ENCODE measurements at regions not wholly inside any gene's neighbourhood (a gene's known extent, or its start where the extent isn't known, plus 50 kb on each side); places are given as distances from the start of the nearest gene placed in this dataset.

- Mint-ChIP-seq H3K9me3 (ENCODE audit: unreplicated experiment) (peaks cover 4% of the 10 kb centered on the region), H3K36me3 (ENCODE audit: low read depth, unreplicated experiment) (no peaks in the 10 kb centered on the region), H3K27me3 (ENCODE audit: unreplicated experiment) (no peaks in the 10 kb centered on the region), H3K4me1 (ENCODE audit: unreplicated experiment) (peaks cover 7% of the 10 kb centered on the region), H3K4me3 (ENCODE audit: unreplicated experiment) (no peak overlapping the region), H3K27ac (ENCODE audit: unreplicated experiment) (no peak overlapping the region)
- TF ChIP-seq, protein P1, sequence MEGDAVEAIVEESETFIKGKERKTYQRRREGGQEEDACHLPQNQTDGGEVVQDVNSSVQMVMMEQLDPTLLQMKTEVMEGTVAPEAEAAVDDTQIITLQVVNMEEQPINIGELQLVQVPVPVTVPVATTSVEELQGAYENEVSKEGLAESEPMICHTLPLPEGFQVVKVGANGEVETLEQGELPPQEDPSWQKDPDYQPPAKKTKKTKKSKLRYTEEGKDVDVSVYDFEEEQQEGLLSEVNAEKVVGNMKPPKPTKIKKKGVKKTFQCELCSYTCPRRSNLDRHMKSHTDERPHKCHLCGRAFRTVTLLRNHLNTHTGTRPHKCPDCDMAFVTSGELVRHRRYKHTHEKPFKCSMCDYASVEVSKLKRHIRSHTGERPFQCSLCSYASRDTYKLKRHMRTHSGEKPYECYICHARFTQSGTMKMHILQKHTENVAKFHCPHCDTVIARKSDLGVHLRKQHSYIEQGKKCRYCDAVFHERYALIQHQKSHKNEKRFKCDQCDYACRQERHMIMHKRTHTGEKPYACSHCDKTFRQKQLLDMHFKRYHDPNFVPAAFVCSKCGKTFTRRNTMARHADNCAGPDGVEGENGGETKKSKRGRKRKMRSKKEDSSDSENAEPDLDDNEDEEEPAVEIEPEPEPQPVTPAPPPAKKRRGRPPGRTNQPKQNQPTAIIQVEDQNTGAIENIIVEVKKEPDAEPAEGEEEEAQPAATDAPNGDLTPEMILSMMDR (IDR thresholded peaks at IDR 0.05; ENCODE audit: unreplicated experiment), result no peak
- no peak for DNase-seq (ENCODE audit: low spot score)
These were observed 450.5 kb upstream of the MEX3C start for GRCh38 chr18:51647942-51648341.

- no peak overlapping the region for H3K4me3 Mint-ChIP-seq (ENCODE audit: unreplicated experiment)
- TF ChIP-seq, protein P1 (IDR thresholded peaks at IDR 0.05; ENCODE audit: unreplicated experiment), result no peak
- no peak overlapping the region for H3K27ac Mint-ChIP-seq (ENCODE audit: unreplicated experiment)
- H3K4me1 Mint-ChIP-seq (ENCODE audit: unreplicated experiment), result peaks cover 1% of the 10 kb centered on the region
- H3K9me3 Mint-ChIP-seq (ENCODE audit: unreplicated experiment), result no peaks in the 10 kb centered on the region
- H3K36me3 Mint-ChIP-seq (ENCODE audit: low read depth, unreplicated experiment), result no peaks in the 10 kb centered on the region
- no peaks in the 10 kb centered on the region for H3K27me3 Mint-ChIP-seq (ENCODE audit: unreplicated experiment)
- no peak for DNase-seq (ENCODE audit: low spot score)
These were observed 452.3 kb upstream of the MEX3C start for GRCh38 chr18:51649796-51650195.

DNA sequence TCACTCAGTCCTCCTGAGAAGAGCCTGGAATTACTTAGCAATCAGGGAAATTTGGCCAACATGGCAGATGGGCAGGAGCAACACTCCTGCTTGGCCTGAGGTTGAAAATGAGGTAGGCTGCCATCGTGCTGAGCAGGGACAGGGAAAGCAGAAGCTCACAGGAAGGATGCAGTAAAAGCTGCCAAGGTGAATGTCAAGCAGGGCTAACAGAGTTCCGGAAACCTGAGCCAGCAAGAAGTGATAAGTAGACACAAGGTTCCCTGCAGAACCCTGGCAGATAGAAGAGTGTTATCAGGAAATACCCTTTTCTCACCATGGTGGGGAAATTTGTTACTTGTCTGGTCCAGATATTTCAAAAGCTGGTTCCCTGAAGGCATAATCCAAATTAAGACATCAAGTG, 454.3 kb upstream of the MEX3C start:
- Mint-ChIP-seq H3K27ac (ENCODE audit: unreplicated experiment) (no peak overlapping the region), H3K4me1 (ENCODE audit: unreplicated experiment) (peaks cover 10% of the 10 kb centered on the region), H3K36me3 (ENCODE audit: low read depth, unreplicated experiment) (no peaks in the 10 kb centered on the region), H3K4me3 (ENCODE audit: unreplicated experiment) (no peak overlapping the region), H3K9me3 (ENCODE audit: unreplicated experiment) (no peaks in the 10 kb centered on the region), H3K27me3 (ENCODE audit: unreplicated experiment) (no peaks in the 10 kb centered on the region)
- DNase-seq (ENCODE audit: low spot score), result no peak
- TF ChIP-seq, protein P1 (IDR thresholded peaks at IDR 0.05; ENCODE audit: unreplicated experiment), result no peak

GRCh38 chr18:51653507-51654213, 456.2 kb upstream of the MEX3C start:
- H3K4me3 Mint-ChIP-seq (ENCODE audit: unreplicated experiment), result no peak overlapping the region
- H3K36me3 Mint-ChIP-seq (ENCODE audit: low read depth, unreplicated experiment), result no peaks in the 10 kb centered on the region
- DNase-seq (ENCODE audit: low spot score), result no peak
- peaks cover 10% of the 10 kb centered on the region for H3K4me1 Mint-ChIP-seq (ENCODE audit: unreplicated experiment)
- H3K9me3 Mint-ChIP-seq (ENCODE audit: unreplicated experiment), result no peaks in the 10 kb centered on the region
- no peaks in the 10 kb centered on the region for H3K27me3 Mint-ChIP-seq (ENCODE audit: unreplicated experiment)
- TF ChIP-seq, protein P1 (IDR thresholded peaks at IDR 0.05; ENCODE audit: unreplicated experiment), result no peak
- H3K27ac Mint-ChIP-seq (ENCODE audit: unreplicated experiment), result no peak overlapping the region

DNA sequence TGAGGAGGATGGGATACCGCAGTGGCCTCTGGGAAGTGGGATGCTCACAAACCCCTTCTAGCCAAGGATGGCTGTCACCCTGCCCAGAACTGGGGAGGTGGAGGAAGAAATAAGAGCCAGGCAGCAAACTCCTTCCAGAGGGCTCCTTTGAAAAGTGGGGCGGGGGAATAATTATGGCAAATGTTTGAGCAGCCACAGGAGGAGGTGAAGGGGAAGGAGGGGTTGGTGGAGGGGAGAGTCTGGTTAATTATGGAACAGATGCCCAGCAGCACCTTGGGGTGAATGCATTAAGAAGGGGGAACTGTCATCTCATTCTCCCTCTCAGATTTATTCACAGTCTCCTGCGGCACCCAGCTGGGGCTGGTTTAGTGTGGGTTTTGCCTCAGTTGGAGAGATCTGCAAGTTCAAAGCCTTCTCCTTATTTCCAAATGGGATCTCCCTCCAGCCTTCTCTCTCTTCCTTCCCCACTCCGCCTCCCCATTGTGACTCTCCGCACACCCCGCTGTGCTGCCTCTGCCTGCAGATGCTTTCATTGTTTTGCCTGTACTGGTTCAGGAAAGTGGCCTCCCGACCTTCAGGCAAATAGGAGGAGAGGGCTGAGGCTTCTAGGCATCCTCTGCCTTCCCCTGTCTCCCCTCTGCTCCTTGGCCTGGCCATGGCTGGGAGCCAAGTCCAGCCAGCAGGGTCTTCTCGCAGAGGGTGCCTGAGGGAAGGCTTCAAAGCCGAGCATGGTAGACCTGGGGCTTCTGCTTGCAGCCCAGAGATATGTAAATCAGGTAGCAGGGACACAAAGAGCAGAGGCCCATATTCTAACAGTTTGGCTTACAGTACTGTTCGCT, 457.2 kb upstream of the MEX3C start:
- Mint-ChIP-seq H3K4me1 (ENCODE audit: unreplicated experiment) (peaks cover 10% of the 10 kb centered on the region), H3K27me3 (ENCODE audit: unreplicated experiment) (no peaks in the 10 kb centered on the region), H3K9me3 (ENCODE audit: unreplicated experiment) (no peaks in the 10 kb centered on the region), H3K36me3 (ENCODE audit: low read depth, unreplicated experiment) (no peaks in the 10 kb centered on the region), H3K27ac (ENCODE audit: unreplicated experiment) (no peak overlapping the region), H3K4me3 (ENCODE audit: unreplicated experiment) (no peak overlapping the region)
- TF ChIP-seq, protein P1 (IDR thresholded peaks at IDR 0.05; ENCODE audit: unreplicated experiment), result no peak
- DNase-seq (ENCODE audit: low spot score), result no peak

Measured in endothelial cell (in vitro differentiated cells).